Nephron (organoid): ENCODE measurements at regions not wholly inside any gene's neighbourhood (a gene's known extent, or its start where the extent isn't known, plus 50 kb on each side); places are given as distances from the start of the nearest gene placed in this dataset.
"Not testable (repeated sequence)": the region's sequence is repeated elsewhere in the genome, so short reads cannot be mapped to it uniquely, and the experiment has no call there.

Experiments
- H3K27ac Mint-ChIP-seq, 3 experiments: 2 replicates each; pipeline ENCODE4 v1.8.0; 2020; ENCODE audit warnings: mixed read lengths in 3 of 3, mild to moderate bottlenecking in 2 of 3, moderate library complexity in 1 of 3
- H3K27me3 Mint-ChIP-seq: 2 replicates; pipeline ENCODE4 v1.8.0; 2021; ENCODE audit warnings: low read depth, mild to moderate bottlenecking, moderate library complexity, mixed read lengths
- H3K36me3 Mint-ChIP-seq: 2 replicates; pipeline ENCODE4 v1.8.0; 2020; ENCODE audit warnings: low read depth, mixed read lengths
- H3K4me1 Mint-ChIP-seq: 2 replicates; pipeline ENCODE4 v1.8.0; 2020; ENCODE audit warnings: mixed read lengths
- H3K4me3 Mint-ChIP-seq, 3 experiments: 2 replicates each; pipeline ENCODE4 v1.8.0; 2020; ENCODE audit warnings: mild to moderate bottlenecking in 3 of 3, mixed read lengths in 3 of 3, moderate library complexity in 2 of 3
- H3K9me3 Mint-ChIP-seq: 2 replicates; pipeline ENCODE4 v1.8.0; 2020; ENCODE audit warnings: mixed read lengths
- TF ChIP-seq, protein P1 (sequence below), 3 experiments: fragments of 200-600 bp; sonication (generic); IDR thresholded peaks; one replicate each; pipeline ENCODE4 v1.5.0; 2021; ENCODE audit warnings: antibody characterized with exemption in 3 of 3; ENCODE audit not compliant: unreplicated experiment in 3 of 3

- no peaks in the 10 kb centered on the region for H3K4me1 Mint-ChIP-seq
These were observed 428.9 kb downstream of the EPHA5 start for GRCh38 chr4:65241257-65241997.

GRCh38 chr4:65234061-65234460 is 436.2 kb downstream of the EPHA5 start:
- TF ChIP-seq, protein P1, sequence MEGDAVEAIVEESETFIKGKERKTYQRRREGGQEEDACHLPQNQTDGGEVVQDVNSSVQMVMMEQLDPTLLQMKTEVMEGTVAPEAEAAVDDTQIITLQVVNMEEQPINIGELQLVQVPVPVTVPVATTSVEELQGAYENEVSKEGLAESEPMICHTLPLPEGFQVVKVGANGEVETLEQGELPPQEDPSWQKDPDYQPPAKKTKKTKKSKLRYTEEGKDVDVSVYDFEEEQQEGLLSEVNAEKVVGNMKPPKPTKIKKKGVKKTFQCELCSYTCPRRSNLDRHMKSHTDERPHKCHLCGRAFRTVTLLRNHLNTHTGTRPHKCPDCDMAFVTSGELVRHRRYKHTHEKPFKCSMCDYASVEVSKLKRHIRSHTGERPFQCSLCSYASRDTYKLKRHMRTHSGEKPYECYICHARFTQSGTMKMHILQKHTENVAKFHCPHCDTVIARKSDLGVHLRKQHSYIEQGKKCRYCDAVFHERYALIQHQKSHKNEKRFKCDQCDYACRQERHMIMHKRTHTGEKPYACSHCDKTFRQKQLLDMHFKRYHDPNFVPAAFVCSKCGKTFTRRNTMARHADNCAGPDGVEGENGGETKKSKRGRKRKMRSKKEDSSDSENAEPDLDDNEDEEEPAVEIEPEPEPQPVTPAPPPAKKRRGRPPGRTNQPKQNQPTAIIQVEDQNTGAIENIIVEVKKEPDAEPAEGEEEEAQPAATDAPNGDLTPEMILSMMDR (IDR thresholded peaks at IDR 0.05; ENCODE audit: unreplicated experiment in 3 of 3), result no peak
- no peaks in the 10 kb centered on the region for H3K9me3 Mint-ChIP-seq
- no peak overlapping the region for H3K4me3 Mint-ChIP-seq
- no peak overlapping the region for H3K27ac Mint-ChIP-seq
- no peaks in the 10 kb centered on the region for H3K4me1 Mint-ChIP-seq
- no peaks in the 10 kb centered on the region for H3K36me3 Mint-ChIP-seq
- H3K27me3 Mint-ChIP-seq, result no peaks in the 10 kb centered on the region

More at GRCh38 chr4:65241257-65241997, 428.9 kb downstream of the EPHA5 start:
- Mint-ChIP-seq H3K36me3 (no peaks in the 10 kb centered on the region), H3K4me3 (no peak overlapping the region), H3K9me3 (no peaks in the 10 kb centered on the region), H3K27ac (no peak overlapping the region), H3K27me3 (no peaks in the 10 kb centered on the region)
- TF ChIP-seq, protein P1 (IDR thresholded peaks at IDR 0.05; ENCODE audit: unreplicated experiment in 3 of 3), result no peak

DNA sequence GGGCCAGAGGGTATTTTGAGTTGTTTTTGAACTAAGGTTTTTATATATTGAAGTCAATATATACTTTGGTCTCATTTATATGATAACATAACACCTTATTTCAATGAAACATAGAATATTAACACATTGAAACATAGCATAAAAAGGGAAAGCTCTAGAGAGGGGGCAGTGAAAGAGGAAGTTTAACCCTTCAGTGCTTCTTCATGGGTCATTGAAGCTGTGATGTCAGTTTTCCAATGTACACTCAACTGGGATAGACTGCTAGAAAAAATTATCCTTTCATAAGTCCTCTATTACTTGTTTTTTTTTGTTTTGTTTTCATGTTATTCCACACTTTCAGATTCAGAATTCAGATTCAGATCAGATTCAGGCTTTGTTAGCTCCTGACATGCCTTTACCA is 442.7 kb downstream of the EPHA5 start:
- Mint-ChIP-seq H3K4me3 (no peak overlapping the region), H3K4me1 (no peaks in the 10 kb centered on the region), H3K27me3 (no peaks in the 10 kb centered on the region), H3K27ac (no peak overlapping the region), H3K9me3 (no peaks in the 10 kb centered on the region), H3K36me3 (no peaks in the 10 kb centered on the region)
- TF ChIP-seq, protein P1 (IDR thresholded peaks at IDR 0.05; ENCODE audit: unreplicated experiment in 3 of 3), result no peak

GRCh38 chr4:65223601-65224000 is 446.7 kb downstream of the EPHA5 start:
- no peaks in the 10 kb centered on the region for H3K36me3 Mint-ChIP-seq
- TF ChIP-seq, protein P1 (IDR thresholded peaks at IDR 0.05; ENCODE audit: unreplicated experiment in 3 of 3), result no peak
- H3K4me1 Mint-ChIP-seq, result no peaks in the 10 kb centered on the region
- H3K27ac Mint-ChIP-seq, result no peak overlapping the region
- no peak overlapping the region for H3K4me3 Mint-ChIP-seq
- no peaks in the 10 kb centered on the region for H3K27me3 Mint-ChIP-seq
- no peaks in the 10 kb centered on the region for H3K9me3 Mint-ChIP-seq

GRCh38 chr4:65223074-65223473 is 447.2 kb downstream of the EPHA5 start:
- H3K9me3 Mint-ChIP-seq, H3K4me3 Mint-ChIP-seq, H3K27me3 Mint-ChIP-seq, H3K4me1 Mint-ChIP-seq, H3K27ac Mint-ChIP-seq, H3K36me3 Mint-ChIP-seq: not testable (repeated sequence)

DNA sequence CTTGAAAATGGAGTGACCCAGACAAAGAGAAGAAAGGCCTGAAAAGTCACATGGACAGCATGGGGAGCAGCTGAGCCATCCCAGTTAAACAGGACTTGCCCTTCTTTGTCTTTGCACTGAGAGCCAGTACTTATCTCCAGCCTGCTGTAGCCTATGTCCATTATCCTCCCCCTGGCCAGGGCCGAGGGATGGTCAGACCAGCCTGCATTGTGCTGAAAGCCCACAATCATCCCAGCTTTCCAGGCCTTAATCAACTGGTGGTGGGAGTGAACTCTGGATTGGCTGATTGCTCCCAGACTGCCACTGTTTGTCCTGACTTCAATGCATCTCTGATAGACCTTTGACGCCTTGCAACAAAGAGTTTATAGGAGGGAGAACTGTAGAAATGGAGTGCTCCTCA is 453.1 kb downstream of the EPHA5 start:
- H3K9me3 Mint-ChIP-seq, result no peaks in the 10 kb centered on the region
- no peaks in the 10 kb centered on the region for H3K27me3 Mint-ChIP-seq
- TF ChIP-seq, protein P1 (IDR thresholded peaks at IDR 0.05; ENCODE audit: unreplicated experiment in 3 of 3), result no peak
- H3K36me3 Mint-ChIP-seq, result no peaks in the 10 kb centered on the region
- H3K4me3 Mint-ChIP-seq, result no peak overlapping the region
- no peaks in the 10 kb centered on the region for H3K4me1 Mint-ChIP-seq
- no peak overlapping the region for H3K27ac Mint-ChIP-seq
